ENCODE measurements at regions not wholly inside any gene's neighbourhood (a gene's known extent, or its start where the extent isn't known, plus 50 kb on each side); places are given as distances from the start of the nearest gene placed in this dataset.

GRCh38 chr6:16894301-16894700 is 133.0 kb upstream of the ATXN1 start:
- TF ChIP-seq REST (IDR thresholded peaks at IDR 0.05) (no peak), POLR2A (IDR thresholded peaks at IDR 0.05; ENCODE audit: low read length) (no peak), CTCF (IDR thresholded peaks at IDR 0.05) (no peak), RAD21 (conservative IDR thresholded peaks at IDR 0.05 in 1 of 2, IDR thresholded peaks at IDR 0.05 in 1 of 2) (no peak), POLR2AphosphoS2 (conservative IDR thresholded peaks at IDR 0.05; ENCODE audit: low read length) (no peak), HMGXB4 (CRISPR knock-in tag; IDR thresholded peaks at IDR 0.05; ENCODE audit: borderline replicate concordance) (no peak)
